ENCODE measurements at regions not wholly inside any gene's neighbourhood (a gene's known extent, or its start where the extent isn't known, plus 50 kb on each side); places are given as distances from the start of the nearest gene placed in this dataset.

DNA sequence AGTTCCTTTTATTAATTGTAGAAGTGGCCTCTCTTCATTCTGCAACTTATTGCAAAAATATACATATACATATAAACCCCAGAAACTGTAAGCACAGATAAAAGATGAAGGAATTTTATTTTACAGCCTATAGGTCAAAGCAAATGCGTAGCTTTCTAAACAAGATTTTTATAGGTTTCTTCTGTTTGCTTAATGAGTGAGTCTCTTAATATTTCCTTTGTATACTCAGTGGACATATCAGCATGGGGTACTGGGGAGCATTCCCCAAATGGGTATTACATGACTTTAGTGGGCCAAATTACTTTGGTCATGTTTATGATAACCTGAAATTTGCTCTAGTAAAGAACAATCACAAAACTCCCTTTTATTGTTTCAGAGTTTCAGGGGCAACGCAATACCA lies 1698.6 kb upstream of the IGFBP7 start:
- TF ChIP-seq, protein P1, sequence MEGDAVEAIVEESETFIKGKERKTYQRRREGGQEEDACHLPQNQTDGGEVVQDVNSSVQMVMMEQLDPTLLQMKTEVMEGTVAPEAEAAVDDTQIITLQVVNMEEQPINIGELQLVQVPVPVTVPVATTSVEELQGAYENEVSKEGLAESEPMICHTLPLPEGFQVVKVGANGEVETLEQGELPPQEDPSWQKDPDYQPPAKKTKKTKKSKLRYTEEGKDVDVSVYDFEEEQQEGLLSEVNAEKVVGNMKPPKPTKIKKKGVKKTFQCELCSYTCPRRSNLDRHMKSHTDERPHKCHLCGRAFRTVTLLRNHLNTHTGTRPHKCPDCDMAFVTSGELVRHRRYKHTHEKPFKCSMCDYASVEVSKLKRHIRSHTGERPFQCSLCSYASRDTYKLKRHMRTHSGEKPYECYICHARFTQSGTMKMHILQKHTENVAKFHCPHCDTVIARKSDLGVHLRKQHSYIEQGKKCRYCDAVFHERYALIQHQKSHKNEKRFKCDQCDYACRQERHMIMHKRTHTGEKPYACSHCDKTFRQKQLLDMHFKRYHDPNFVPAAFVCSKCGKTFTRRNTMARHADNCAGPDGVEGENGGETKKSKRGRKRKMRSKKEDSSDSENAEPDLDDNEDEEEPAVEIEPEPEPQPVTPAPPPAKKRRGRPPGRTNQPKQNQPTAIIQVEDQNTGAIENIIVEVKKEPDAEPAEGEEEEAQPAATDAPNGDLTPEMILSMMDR (conservative IDR thresholded peaks at IDR 0.05; ENCODE audit: low read depth, low read length): no peak
- DNase-seq (ENCODE audit: low read depth): no peak
- H3K4me3 ChIP-seq (ENCODE audit: low read depth, low read length): no peak overlapping the region

DNA sequence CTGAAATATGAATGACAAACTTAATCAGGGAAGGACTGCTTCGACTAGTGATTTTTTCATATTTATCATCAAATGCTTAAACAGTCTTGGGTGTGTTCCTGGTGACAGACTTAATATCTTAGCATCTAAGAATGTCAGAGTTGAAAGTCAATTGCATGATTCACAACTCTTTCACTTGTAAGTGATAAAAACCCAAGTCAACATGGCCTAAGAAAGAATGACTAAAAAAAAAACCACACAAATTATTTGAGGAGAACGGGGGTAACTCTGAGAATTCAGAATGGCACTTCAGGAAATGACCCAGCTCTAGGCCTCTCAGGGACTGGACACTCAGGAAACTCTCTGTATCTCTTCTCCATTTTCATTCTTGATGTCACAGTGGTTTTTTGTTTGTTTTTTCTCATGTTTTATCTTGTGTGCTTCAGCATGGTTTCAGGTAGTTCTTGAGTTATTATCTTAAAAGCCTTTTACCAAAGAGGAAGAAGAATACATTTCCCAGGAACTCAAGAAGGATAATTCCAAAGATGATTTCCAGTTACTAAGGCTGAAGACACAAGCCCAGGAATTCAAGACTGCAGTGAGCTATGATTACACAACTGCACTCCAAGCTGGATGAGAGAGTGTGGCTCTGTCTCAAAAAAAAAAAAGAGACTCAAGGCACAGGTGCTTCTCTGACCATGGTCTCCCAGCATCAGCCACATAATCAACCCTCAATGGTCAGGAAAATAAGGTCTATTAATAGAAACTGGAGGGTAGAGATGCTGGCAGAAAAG lies 1697.8 kb upstream of the IGFBP7 start:
- TF ChIP-seq, protein P1 (conservative IDR thresholded peaks at IDR 0.05; ENCODE audit: low read depth, low read length): no peak
- H3K4me3 ChIP-seq (ENCODE audit: low read depth, low read length): no peak overlapping the region
- peak; percentile 37 for DNase-seq (ENCODE audit: low read depth)

DNA sequence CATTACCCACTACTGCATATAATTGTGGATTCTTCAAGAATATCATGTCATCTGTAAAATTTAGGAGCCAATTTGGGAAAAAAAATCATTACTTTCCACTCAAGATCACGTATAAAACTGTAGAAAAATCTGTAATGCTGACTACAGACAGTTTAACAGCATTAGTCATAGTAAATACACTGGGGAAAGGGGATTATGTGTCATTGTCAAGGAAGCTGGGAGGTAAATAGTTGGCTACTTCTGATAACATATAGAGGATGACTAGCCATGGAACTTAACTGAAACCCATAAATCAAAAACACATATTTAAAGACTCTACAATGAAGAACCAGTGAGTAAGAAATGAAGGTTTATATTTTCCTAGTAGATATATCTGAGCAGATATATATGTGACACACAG lies 1666.4 kb upstream of the IGFBP7 start:
- TF ChIP-seq, protein P1 (conservative IDR thresholded peaks at IDR 0.05; ENCODE audit: low read depth, low read length): no peak
- DNase-seq (ENCODE audit: low read depth): peak; percentile 39
- no peak overlapping the region for H3K4me3 ChIP-seq (ENCODE audit: low read depth, low read length)

DNA sequence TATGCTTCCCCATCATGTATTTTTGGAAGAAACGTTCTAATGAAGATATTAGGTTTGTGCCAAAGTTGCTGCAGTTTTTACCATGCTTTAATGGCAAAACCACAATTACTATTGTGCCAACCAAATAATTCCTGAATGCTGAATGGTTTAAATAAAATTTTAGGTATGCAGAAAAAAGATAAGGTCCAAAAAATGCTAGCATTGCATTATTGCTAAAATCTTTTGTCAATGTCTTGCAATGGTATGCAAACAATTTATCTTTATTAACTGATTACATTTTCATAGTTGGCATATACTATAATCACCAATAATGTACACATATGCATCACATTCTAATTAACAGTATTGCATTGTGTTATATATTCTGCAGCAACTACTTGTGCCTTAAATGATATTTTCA lies 1657.4 kb upstream of the IGFBP7 start:
- no peak overlapping the region for H3K4me3 ChIP-seq (ENCODE audit: low read depth, low read length)
- TF ChIP-seq, protein P1 (conservative IDR thresholded peaks at IDR 0.05; ENCODE audit: low read depth, low read length): no peak
- no peak for DNase-seq (ENCODE audit: low read depth)

DNA sequence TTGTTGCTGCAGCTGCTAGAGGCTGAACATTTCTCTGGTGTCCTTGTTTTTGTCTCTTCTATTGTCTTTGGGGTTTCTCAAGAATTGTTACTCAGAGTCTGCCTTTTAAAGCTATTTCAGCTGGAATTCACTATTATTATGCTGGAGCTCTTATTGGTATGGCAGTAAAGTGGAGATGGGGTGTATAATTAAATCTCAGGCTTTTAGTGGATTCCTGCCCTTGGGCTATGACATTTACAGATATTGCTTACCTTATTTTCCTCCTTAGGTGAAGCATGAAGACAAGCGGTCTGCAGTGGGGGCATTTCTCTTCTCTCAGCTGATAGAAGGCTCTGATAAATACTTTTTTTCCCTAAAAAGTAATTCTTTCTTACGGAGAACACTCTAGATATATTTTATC lies 1656.6 kb upstream of the IGFBP7 start:
- no peak for DNase-seq (ENCODE audit: low read depth)
- TF ChIP-seq, protein P1 (conservative IDR thresholded peaks at IDR 0.05; ENCODE audit: low read depth, low read length): no peak
- no peak overlapping the region for H3K4me3 ChIP-seq (ENCODE audit: low read depth, low read length)

DNA sequence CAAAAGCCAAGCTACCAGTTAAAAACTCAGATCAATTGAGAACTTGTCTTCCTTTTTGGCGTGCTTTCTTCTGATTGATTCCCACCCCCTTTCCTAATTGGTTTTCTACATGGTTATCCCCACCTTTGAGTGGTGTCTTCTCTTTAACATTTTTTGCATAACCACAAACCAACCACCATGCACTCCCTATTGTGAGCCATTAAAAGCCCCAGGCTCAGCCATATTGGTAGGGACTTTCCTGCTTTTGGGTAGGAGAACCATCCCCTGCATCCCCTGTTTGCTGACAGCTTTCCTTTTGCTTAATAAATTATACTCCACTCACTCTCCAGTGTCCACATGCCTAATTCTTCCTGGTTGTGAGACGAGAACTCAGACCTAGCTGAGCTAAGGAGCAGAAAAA lies 1651.4 kb upstream of the IGFBP7 start:
- TF ChIP-seq, protein P1 (conservative IDR thresholded peaks at IDR 0.05; ENCODE audit: low read depth, low read length): no peak
- no peak for DNase-seq (ENCODE audit: low read depth)
- H3K4me3 ChIP-seq (ENCODE audit: low read depth, low read length): no peak overlapping the region

DNA sequence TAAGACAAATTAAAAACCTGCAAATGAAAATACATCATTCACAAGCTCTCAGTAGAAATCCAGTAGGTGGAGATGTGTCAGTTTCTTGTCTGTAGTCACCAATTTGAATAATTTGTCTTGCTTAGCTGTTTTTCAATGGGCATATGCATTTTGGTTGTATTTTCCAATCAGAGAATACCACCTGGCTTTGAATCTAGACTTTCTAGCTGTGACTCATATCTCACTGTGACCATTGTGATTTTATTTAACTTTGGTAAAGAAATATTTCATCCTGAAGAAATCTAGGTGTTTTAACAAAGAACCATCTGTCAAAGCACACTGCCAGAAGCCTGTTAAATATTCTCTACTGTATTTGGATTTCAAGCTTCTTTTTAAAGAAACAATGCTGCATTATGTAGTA lies 1650.6 kb upstream of the IGFBP7 start:
- TF ChIP-seq, protein P1 (conservative IDR thresholded peaks at IDR 0.05; ENCODE audit: low read depth, low read length): no peak
- DNase-seq (ENCODE audit: low read depth): no peak
- no peak overlapping the region for H3K4me3 ChIP-seq (ENCODE audit: low read depth, low read length)
